ENCODE measurements at regions not wholly inside any gene's neighbourhood (a gene's known extent, or its start where the extent isn't known, plus 50 kb on each side); places are given as distances from the start of the nearest gene placed in this dataset.
"Not testable (repeated sequence)": the region's sequence is repeated elsewhere in the genome, so short reads cannot be mapped to it uniquely, and the experiment has no call there.

GRCh38 chr2:107535905-107536689 is 290.6 kb upstream of the RGPD4 start:
- peaks cover 24% of the 10 kb centered on the region for H3K9me3 Mint-ChIP-seq (ENCODE audit: low read depth)
- H3K27ac Mint-ChIP-seq, H3K4me1 Mint-ChIP-seq, CTCF ChIA-PET, ATAC-seq, H3K27me3 Mint-ChIP-seq, H3K4me3 Mint-ChIP-seq, H3K36me3 Mint-ChIP-seq, DNase-seq: not testable (repeated sequence)

GRCh38 chr2:107542314-107542740 is 284.4 kb upstream of the RGPD4 start:
- no peak for DNase-seq
- ATAC-seq: no peak
- Mint-ChIP-seq H3K27ac (no peak overlapping the region), H3K4me3 (no peak overlapping the region), H3K4me1 (no peaks in the 10 kb centered on the region), H3K36me3 (no peaks in the 10 kb centered on the region), H3K27me3 (no peaks in the 10 kb centered on the region), H3K9me3 (ENCODE audit: low read depth) (peaks cover 11% of the 10 kb centered on the region)
- CTCF ChIA-PET: no interaction called here

GRCh38 chr2:107543793-107544192 is 282.9 kb upstream of the RGPD4 start:
- CTCF ChIA-PET: no interaction called here
- no peaks in the 10 kb centered on the region for H3K36me3 Mint-ChIP-seq
- DNase-seq (no peak), ATAC-seq (no peak)
- H3K4me3 Mint-ChIP-seq: no peak overlapping the region
- no peaks in the 10 kb centered on the region for H3K27me3 Mint-ChIP-seq
- peaks cover 5% of the 10 kb centered on the region for H3K9me3 Mint-ChIP-seq (ENCODE audit: low read depth)
- no peaks in the 10 kb centered on the region for H3K4me1 Mint-ChIP-seq
- no peak overlapping the region for H3K27ac Mint-ChIP-seq

GRCh38 chr2:107545066-107545465 is 281.6 kb upstream of the RGPD4 start:
- no peak for ATAC-seq

GRCh38 chr2:107545851-107546250 is 280.8 kb upstream of the RGPD4 start:
- CTCF ChIA-PET: no interaction called here
- Mint-ChIP-seq H3K27ac (no peak overlapping the region), H3K9me3 (ENCODE audit: low read depth) (peaks cover 1% of the 10 kb centered on the region), H3K4me3 (no peak overlapping the region), H3K4me1 (no peaks in the 10 kb centered on the region), H3K27me3 (no peaks in the 10 kb centered on the region), H3K36me3 (no peaks in the 10 kb centered on the region)
- DNase-seq (no peak), ATAC-seq (no peak)

More at GRCh38 chr2:107545066-107545465, 281.6 kb upstream of the RGPD4 start:
- DNase-seq: no peak
- Mint-ChIP-seq H3K27ac (no peak overlapping the region), H3K4me1 (no peaks in the 10 kb centered on the region), H3K9me3 (ENCODE audit: low read depth) (peaks cover 5% of the 10 kb centered on the region), H3K36me3 (no peaks in the 10 kb centered on the region), H3K27me3 (no peaks in the 10 kb centered on the region), H3K4me3 (no peak overlapping the region)
- CTCF ChIA-PET: no interaction called here

GRCh38 chr2:107548216-107548615 is 278.5 kb upstream of the RGPD4 start:
- CTCF ChIA-PET: no interaction called here
- H3K36me3 Mint-ChIP-seq: no peaks in the 10 kb centered on the region
- DNase-seq (no peak), ATAC-seq (no peak)
- no peaks in the 10 kb centered on the region for H3K4me1 Mint-ChIP-seq
- H3K27ac Mint-ChIP-seq: no peak overlapping the region
- no peak overlapping the region for H3K4me3 Mint-ChIP-seq
- no peaks in the 10 kb centered on the region for H3K27me3 Mint-ChIP-seq
- no peaks in the 10 kb centered on the region for H3K9me3 Mint-ChIP-seq (ENCODE audit: low read depth)

- H3K4me1 Mint-ChIP-seq: no peaks in the 10 kb centered on the region
- ATAC-seq: no peak
- peaks cover 2% of the 10 kb centered on the region for H3K9me3 Mint-ChIP-seq (ENCODE audit: low read depth)
- H3K27ac Mint-ChIP-seq: no peak overlapping the region
- CTCF ChIA-PET: no interaction called here
- H3K27me3 Mint-ChIP-seq: no peaks in the 10 kb centered on the region
- DNase-seq: no peak
- H3K36me3 Mint-ChIP-seq: no peaks in the 10 kb centered on the region
- H3K4me3 Mint-ChIP-seq: no peak overlapping the region
Observed at GRCh38 chr2:107553046-107553445, 273.6 kb upstream of the RGPD4 start.

- ATAC-seq: no peak
- peaks cover 2% of the 10 kb centered on the region for H3K9me3 Mint-ChIP-seq (ENCODE audit: low read depth)
- no peak for DNase-seq
- no peak overlapping the region for H3K4me3 Mint-ChIP-seq
- H3K27ac Mint-ChIP-seq: no peak overlapping the region
- CTCF ChIA-PET: no interaction called here
- no peaks in the 10 kb centered on the region for H3K36me3 Mint-ChIP-seq
- H3K4me1 Mint-ChIP-seq: no peaks in the 10 kb centered on the region
- H3K27me3 Mint-ChIP-seq: no peaks in the 10 kb centered on the region
Observed at GRCh38 chr2:107553539-107553938, 273.2 kb upstream of the RGPD4 start.

- H3K36me3 Mint-ChIP-seq: no peaks in the 10 kb centered on the region
- CTCF ChIA-PET: no interaction called here
- no peak overlapping the region for H3K27ac Mint-ChIP-seq
- no peak for DNase-seq
- H3K9me3 Mint-ChIP-seq (ENCODE audit: low read depth): peaks cover 2% of the 10 kb centered on the region
- H3K4me1 Mint-ChIP-seq: no peaks in the 10 kb centered on the region
- H3K27me3 Mint-ChIP-seq: no peaks in the 10 kb centered on the region
- H3K4me3 Mint-ChIP-seq: no peak overlapping the region
- no peak for ATAC-seq
Observed at GRCh38 chr2:107556038-107556627, 270.6 kb upstream of the RGPD4 start.

GRCh38 chr2:107558295-107558694 is 268.4 kb upstream of the RGPD4 start:
- no peak for DNase-seq
- Mint-ChIP-seq H3K4me3 (no peak overlapping the region), H3K27ac (no peak overlapping the region), H3K36me3 (no peaks in the 10 kb centered on the region), H3K27me3 (no peaks in the 10 kb centered on the region), H3K4me1 (no peaks in the 10 kb centered on the region), H3K9me3 (ENCODE audit: low read depth) (peaks cover 4% of the 10 kb centered on the region)
- CTCF ChIA-PET: no interaction called here
- no peak for ATAC-seq

- Mint-ChIP-seq H3K4me3 (no peak overlapping the region), H3K36me3 (no peaks in the 10 kb centered on the region), H3K4me1 (no peaks in the 10 kb centered on the region), H3K27ac (no peak overlapping the region), H3K9me3 (ENCODE audit: low read depth) (peaks cover 3% of the 10 kb centered on the region), H3K27me3 (no peaks in the 10 kb centered on the region)
- DNase-seq: no peak
- ATAC-seq: no peak
- CTCF ChIA-PET: no interaction called here
Observed at GRCh38 chr2:107569496-107569895, 257.2 kb upstream of the RGPD4 start.

- Mint-ChIP-seq H3K27ac (no peak overlapping the region), H3K36me3 (no peaks in the 10 kb centered on the region), H3K9me3 (ENCODE audit: low read depth) (peaks cover 3% of the 10 kb centered on the region), H3K27me3 (no peaks in the 10 kb centered on the region), H3K4me1 (no peaks in the 10 kb centered on the region), H3K4me3 (no peak overlapping the region)
- ATAC-seq (no peak), DNase-seq (no peak)
- CTCF ChIA-PET: no interaction called here
Observed at GRCh38 chr2:107570876-107571275, 255.8 kb upstream of the RGPD4 start.

GRCh38 chr2:107572890-107573289 is 253.8 kb upstream of the RGPD4 start:
- H3K9me3 Mint-ChIP-seq (ENCODE audit: low read depth); H3K4me3 Mint-ChIP-seq; H3K36me3 Mint-ChIP-seq; H3K4me1 Mint-ChIP-seq; ATAC-seq; H3K27me3 Mint-ChIP-seq; DNase-seq; CTCF ChIA-PET; H3K27ac Mint-ChIP-seq: not testable (repeated sequence)

GRCh38 chr2:107576991-107577390 is 249.7 kb upstream of the RGPD4 start:
- Mint-ChIP-seq H3K4me1 (no peaks in the 10 kb centered on the region), H3K9me3 (ENCODE audit: low read depth) (peaks cover 6% of the 10 kb centered on the region), H3K4me3 (no peak overlapping the region), H3K27ac (no peak overlapping the region), H3K36me3 (no peaks in the 10 kb centered on the region), H3K27me3 (no peaks in the 10 kb centered on the region)
- no peak for DNase-seq
- CTCF ChIA-PET: no interaction called here
- no peak for ATAC-seq
